OCI-LY1 (cell line): ENCODE measurements at regions not wholly inside any gene's neighbourhood (a gene's known extent, or its start where the extent isn't known, plus 50 kb on each side); places are given as distances from the start of the nearest gene placed in this dataset.

Source experiments
- H2AFZ ChIP-seq: fragments of 200-600 bp; sonication (generic), shearing (Covaris generic); 2 replicates; pipeline ENCODE4 v1.6.0; 2014; ENCODE audit warnings: antibody characterized with exemption, mild to moderate bottlenecking, low read length
- H3F3A ChIP-seq: fragments of 200-600 bp; sonication (generic), shearing (Covaris generic); 2 replicates; pipeline ENCODE4 v1.6.0; 2014; ENCODE audit warnings: mild to moderate bottlenecking, antibody characterized with exemption, low read length, moderate library complexity; ENCODE audit not compliant: insufficient read depth
- H3K27ac ChIP-seq: fragments of 200-600 bp; sonication (generic); 2 replicates; pipeline ENCODE4 v1.5.1; 2014; ENCODE audit warnings: low read length, mixed run types, mild to moderate bottlenecking, low read depth; ENCODE audit not compliant: poor library complexity, severe bottlenecking
- H3K27me3 ChIP-seq: fragments of 200-600 bp; sonication (generic); 2 replicates; pipeline ENCODE4 v1.6.0; 2014; ENCODE audit warnings: antibody characterized with exemption, mild to moderate bottlenecking, low read length, moderate library complexity; ENCODE audit not compliant: insufficient read depth
- H3K36me3 ChIP-seq: fragments of 200-600 bp; sonication (generic); 2 replicates; pipeline ENCODE4 v1.6.1; 2014; ENCODE audit warnings: mild to moderate bottlenecking, antibody characterized with exemption, low read length, moderate library complexity, mixed read lengths; ENCODE audit not compliant: insufficient read depth
- H3K4me1 ChIP-seq: fragments of 200-600 bp; sonication (generic); 2 replicates; pipeline ENCODE4 v1.5.1; 2014; ENCODE audit warnings: mild to moderate bottlenecking, low read length, moderate library complexity; ENCODE audit not compliant: insufficient read depth, severe bottlenecking
- H3K4me2 ChIP-seq: fragments of 200-600 bp; sonication (generic), shearing (Covaris generic); 2 replicates; pipeline ENCODE4 v1.6.1; 2014; ENCODE audit warnings: low read length
- H3K4me3 ChIP-seq: fragments of 200-600 bp; sonication (generic); 2 replicates; pipeline ENCODE4 v1.5.1; 2014; ENCODE audit warnings: low read length, low read depth, mild to moderate bottlenecking, mixed read lengths; ENCODE audit not compliant: poor library complexity, severe bottlenecking
- H3K79me2 ChIP-seq: fragments of 200-600 bp; shearing (Covaris generic); 2 replicates; pipeline ENCODE4 v1.6.1; 2016; ENCODE audit warnings: mixed run types, low read length, mixed read lengths; ENCODE audit not compliant: insufficient read depth
- H3K9ac ChIP-seq: fragments of 200-600 bp; sonication (generic), shearing (Covaris generic); 2 replicates; pipeline ENCODE4 v1.6.1; 2014; ENCODE audit warnings: mild to moderate bottlenecking, low read length, mixed read lengths
- H3K9me2 ChIP-seq: fragments of 200-600 bp; sonication (generic), shearing (Covaris generic); 2 replicates; pipeline ENCODE4 v1.6.1; 2014; ENCODE audit warnings: low read depth, mild to moderate bottlenecking, low read length, mixed read lengths
- H3K9me3 ChIP-seq: fragments of 200-600 bp; shearing (Covaris generic); 2 replicates; pipeline ENCODE4 v1.6.1; 2014; ENCODE audit warnings: low read length, mixed read lengths
- H4K20me1 ChIP-seq: fragments of 200-600 bp; sonication (generic), shearing (Covaris generic); 2 replicates; pipeline ENCODE4 v1.6.0; 2016; ENCODE audit warnings: mild to moderate bottlenecking, low read length; ENCODE audit not compliant: insufficient read depth
- EZH2 ChIP-seq: fragments of 200-600 bp; sonication (generic), shearing (Covaris generic); IDR thresholded peaks from 2 replicates; pipeline ENCODE4 v1.8.0; 2017; ENCODE audit warnings: borderline replicate concordance, mixed run types, mild to moderate bottlenecking, antibody characterized with exemption, low read length, moderate library complexity, mixed read lengths
- TF ChIP-seq, protein P1 (sequence below): fragments of 200-600 bp; sonication (generic), shearing (Covaris generic); IDR thresholded peaks from 2 replicates; pipeline ENCODE4 v1.5.1; 2017; ENCODE audit warnings: mild to moderate bottlenecking, antibody characterized with exemption, low read length, moderate library complexity, mixed read lengths

DNA sequence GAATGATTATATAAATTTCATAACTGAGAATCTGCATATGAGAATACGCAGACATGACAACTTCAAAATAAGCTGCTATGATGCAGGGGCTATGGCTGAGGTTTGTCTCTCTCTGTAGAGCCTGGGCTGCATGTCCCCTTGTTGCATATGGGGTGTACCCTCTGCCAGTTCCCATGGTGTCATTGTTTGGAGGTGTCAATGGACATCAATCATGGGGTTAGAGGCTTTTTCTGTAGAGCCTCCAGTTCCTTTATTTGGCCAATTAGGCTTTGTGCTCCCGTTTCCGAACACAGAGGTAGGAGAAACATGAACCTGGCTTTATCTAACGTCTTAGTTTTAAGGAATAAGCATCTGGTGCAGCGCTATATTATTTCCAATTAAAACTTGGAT is 77.3 kb upstream of the RARB start:
- no peaks in the 10 kb centered on the region for H3F3A ChIP-seq
- no peaks in the 10 kb centered on the region for H3K36me3 ChIP-seq
- no peak overlapping the region for H3K27ac ChIP-seq
- H3K9me2 ChIP-seq = no peaks in the 10 kb centered on the region
- H3K4me2 ChIP-seq = no peak overlapping the region
- H4K20me1 ChIP-seq = no peaks in the 10 kb centered on the region
- no peak overlapping the region for H3K4me3 ChIP-seq
- no peak overlapping the region for H2AFZ ChIP-seq
- TF ChIP-seq EZH2 = no peak
- TF ChIP-seq, protein P1, sequence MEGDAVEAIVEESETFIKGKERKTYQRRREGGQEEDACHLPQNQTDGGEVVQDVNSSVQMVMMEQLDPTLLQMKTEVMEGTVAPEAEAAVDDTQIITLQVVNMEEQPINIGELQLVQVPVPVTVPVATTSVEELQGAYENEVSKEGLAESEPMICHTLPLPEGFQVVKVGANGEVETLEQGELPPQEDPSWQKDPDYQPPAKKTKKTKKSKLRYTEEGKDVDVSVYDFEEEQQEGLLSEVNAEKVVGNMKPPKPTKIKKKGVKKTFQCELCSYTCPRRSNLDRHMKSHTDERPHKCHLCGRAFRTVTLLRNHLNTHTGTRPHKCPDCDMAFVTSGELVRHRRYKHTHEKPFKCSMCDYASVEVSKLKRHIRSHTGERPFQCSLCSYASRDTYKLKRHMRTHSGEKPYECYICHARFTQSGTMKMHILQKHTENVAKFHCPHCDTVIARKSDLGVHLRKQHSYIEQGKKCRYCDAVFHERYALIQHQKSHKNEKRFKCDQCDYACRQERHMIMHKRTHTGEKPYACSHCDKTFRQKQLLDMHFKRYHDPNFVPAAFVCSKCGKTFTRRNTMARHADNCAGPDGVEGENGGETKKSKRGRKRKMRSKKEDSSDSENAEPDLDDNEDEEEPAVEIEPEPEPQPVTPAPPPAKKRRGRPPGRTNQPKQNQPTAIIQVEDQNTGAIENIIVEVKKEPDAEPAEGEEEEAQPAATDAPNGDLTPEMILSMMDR = no peak
- H3K9ac ChIP-seq = no peak overlapping the region
- no peaks in the 10 kb centered on the region for H3K9me3 ChIP-seq
- H3K79me2 ChIP-seq = no peaks in the 10 kb centered on the region
- H3K4me1 ChIP-seq = no peaks in the 10 kb centered on the region
- peaks cover 4% of the 10 kb centered on the region; the same call in 1 of the 2 replicates for H3K27me3 ChIP-seq

- Histone ChIP-seq H3K4me1 (no peaks in the 10 kb centered on the region), H3K36me3 (no peaks in the 10 kb centered on the region), H3F3A (no peaks in the 10 kb centered on the region), H3K9ac (no peak overlapping the region), H3K9me3 (no peaks in the 10 kb centered on the region), H2AFZ (no peak overlapping the region), H3K79me2 (no peaks in the 10 kb centered on the region), H4K20me1 (no peaks in the 10 kb centered on the region), H3K4me2 (no peak overlapping the region), H3K27ac (no peak overlapping the region), H3K9me2 (no peaks in the 10 kb centered on the region), H3K4me3 (no peak overlapping the region), H3K27me3 (peaks cover 4% of the 10 kb centered on the region; the same call in 1 of the 2 replicates)
- no peak for TF ChIP-seq EZH2
Observed at GRCh38 chr3:25354071-25354470, 74.0 kb upstream of the RARB start.

DNA sequence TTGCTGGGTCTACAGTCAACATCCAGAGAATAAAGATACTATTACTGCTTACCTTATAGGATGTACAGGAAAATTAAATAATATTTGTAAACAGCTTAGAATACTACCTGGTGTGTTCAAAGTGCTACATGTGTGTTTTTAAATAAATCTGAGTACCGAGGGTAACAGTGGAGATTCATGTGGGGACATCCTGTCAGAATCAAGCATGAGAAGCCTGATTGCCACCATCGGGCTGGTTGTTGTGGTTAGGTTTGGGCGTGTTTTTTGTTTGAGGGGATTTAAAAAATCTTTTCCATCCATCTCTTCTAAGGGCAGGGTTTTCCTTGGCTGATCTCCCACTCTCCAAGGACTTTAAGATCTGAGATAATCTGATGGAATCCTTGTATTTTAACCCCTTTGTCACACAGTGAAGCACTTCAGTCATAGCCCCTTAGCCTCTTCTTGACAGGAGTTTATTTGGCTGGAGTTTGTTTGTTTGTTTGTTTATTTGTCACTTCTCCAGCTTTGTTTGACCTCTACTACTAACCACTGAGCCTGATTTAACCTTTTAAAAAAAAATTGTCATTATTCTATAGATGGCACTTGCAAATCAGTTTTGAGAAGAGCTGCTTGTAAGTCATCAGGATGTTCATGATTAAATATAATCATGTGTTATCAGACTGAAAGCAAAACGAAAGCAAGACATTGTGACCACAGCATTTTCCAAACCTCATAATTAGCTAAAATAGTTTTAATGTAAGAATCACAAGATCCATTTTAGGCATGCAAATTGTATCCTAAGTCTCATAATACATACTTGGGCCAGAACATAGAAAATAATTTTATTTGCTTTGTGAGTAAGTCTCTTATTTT is 72.8 kb upstream of the RARB start:
- H3K9me3 ChIP-seq = no peaks in the 10 kb centered on the region
- no peaks in the 10 kb centered on the region for H3K4me1 ChIP-seq
- no peaks in the 10 kb centered on the region for H3K9me2 ChIP-seq
- H3K36me3 ChIP-seq = no peaks in the 10 kb centered on the region
- no peaks in the 10 kb centered on the region for H3F3A ChIP-seq
- H3K27ac ChIP-seq = no peak overlapping the region
- H4K20me1 ChIP-seq = no peaks in the 10 kb centered on the region
- peaks cover 4% of the 10 kb centered on the region; the same call in 1 of the 2 replicates for H3K27me3 ChIP-seq
- no peak overlapping the region for H3K4me3 ChIP-seq
- H3K9ac ChIP-seq = no peak overlapping the region
- no peaks in the 10 kb centered on the region for H3K79me2 ChIP-seq
- no peak overlapping the region for H3K4me2 ChIP-seq
- H2AFZ ChIP-seq = no peak overlapping the region
- TF ChIP-seq, protein P1 = no peak
- TF ChIP-seq EZH2 = no peak
